ENCODE measurements at regions not wholly inside any gene's neighbourhood (a gene's known extent, or its start where the extent isn't known, plus 50 kb on each side); places are given as distances from the start of the nearest gene placed in this dataset.

DNA sequence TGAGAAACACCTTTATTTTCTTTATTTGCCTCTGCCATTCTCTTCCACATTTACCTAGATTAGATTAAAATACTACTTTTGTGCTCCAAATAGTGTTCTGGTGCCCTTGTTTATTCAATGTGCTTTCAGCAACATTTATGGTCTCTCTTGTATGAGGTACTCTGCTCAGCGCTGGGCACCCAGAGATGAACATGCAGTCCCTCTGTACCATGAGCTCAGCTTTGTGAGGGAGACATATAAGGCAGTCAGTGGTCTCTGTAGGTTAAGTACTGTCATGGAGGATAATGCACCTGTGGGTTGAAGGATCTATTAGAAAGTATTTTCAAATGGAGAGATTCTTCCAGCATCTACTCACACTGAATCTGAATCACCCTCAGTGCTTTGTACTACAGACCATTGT lies 176.5 kb downstream of the TAF11L14 start:
- H3K36me3 ChIP-seq (ENCODE audit: control insufficient read depth in 2 of 2, insufficient read depth in 1 of 2, low read length in 2 of 2): no peaks in the 10 kb centered on the region
- H3K4me1 ChIP-seq (ENCODE audit: control insufficient read depth, insufficient read depth, low read length): no peaks in the 10 kb centered on the region
- no peaks in the 10 kb centered on the region for H3K9me3 ChIP-seq (ENCODE audit: control insufficient read depth, insufficient read depth, low read depth, low read length)
- ChIA-PET POLR2A (no interaction called here), CTCF (no interaction called here)
- no peak overlapping the region for H3K27ac ChIP-seq (ENCODE audit: extremely low read depth, low read depth, low read length)
- TF ChIP-seq ZIC2 (tag by site-specific recombination; IDR thresholded peaks at IDR 0.05) (no peak), ZNF114 (tag by site-specific recombination; IDR thresholded peaks at IDR 0.05) (no peak), ZNF302 (tag by site-specific recombination; IDR thresholded peaks at IDR 0.05; ENCODE audit: low read depth) (no peak), ZNF48 (tag by site-specific recombination; IDR thresholded peaks at IDR 0.05) (no peak), SETDB1 (IDR thresholded peaks at IDR 0.05; ENCODE audit: insufficient read length, low read length) (no peak), ZXDB (tag by site-specific recombination; IDR thresholded peaks at IDR 0.05) (no peak)
- TF ChIP-seq, protein P1, sequence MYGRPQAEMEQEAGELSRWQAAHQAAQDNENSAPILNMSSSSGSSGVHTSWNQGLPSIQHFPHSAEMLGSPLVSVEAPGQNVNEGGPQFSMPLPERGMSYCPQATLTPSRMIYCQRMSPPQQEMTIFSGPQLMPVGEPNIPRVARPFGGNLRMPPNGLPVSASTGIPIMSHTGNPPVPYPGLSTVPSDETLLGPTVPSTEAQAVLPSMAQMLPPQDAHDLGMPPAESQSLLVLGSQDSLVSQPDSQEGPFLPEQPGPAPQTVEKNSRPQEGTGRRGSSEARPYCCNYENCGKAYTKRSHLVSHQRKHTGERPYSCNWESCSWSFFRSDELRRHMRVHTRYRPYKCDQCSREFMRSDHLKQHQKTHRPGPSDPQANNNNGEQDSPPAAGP (tag by site-specific recombination; IDR thresholded peaks at IDR 0.05): no peak
- no peak overlapping the region for H3K4me3 ChIP-seq (ENCODE audit: low read depth, low read length)

DNA sequence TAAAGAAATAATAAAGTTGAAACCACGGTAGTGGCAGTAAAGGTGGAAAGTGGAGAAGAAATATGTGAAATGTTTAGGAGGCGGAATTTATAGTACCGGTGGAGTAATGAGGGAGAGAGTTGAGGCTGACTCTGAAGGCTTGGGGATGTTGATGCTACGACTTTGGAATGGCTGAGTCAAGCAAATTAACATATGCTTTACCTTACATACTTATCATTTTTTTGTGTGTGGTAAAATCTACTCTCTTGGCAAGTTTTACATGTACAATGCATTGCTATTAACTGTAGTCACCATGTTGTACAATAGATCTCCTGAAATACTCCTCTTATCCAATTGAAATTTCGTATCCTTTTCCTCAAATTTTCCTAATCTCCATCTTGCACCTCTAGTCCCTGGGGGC lies 179.0 kb downstream of the TAF11L14 start:
- POLR2A ChIA-PET: no interaction called here
- CTCF ChIA-PET: no interaction called here
- no peak for TF ChIP-seq ZNF791 (tag by site-specific recombination; IDR thresholded peaks at IDR 0.05)
- no peak for TF ChIP-seq ZNF132 (tag by site-specific recombination; IDR thresholded peaks at IDR 0.05; ENCODE audit: borderline replicate concordance)
- TF ChIP-seq ZNF202 (tag by site-specific recombination; IDR thresholded peaks at IDR 0.05; ENCODE audit: borderline replicate concordance): no peak
- TF ChIP-seq ZNF239 (tag by site-specific recombination; IDR thresholded peaks at IDR 0.05): no peak
- TF ChIP-seq MZF1 (tag by site-specific recombination; IDR thresholded peaks at IDR 0.05; ENCODE audit: borderline replicate concordance): no peak
- TF ChIP-seq ZNF555 (tag by site-specific recombination; conservative IDR thresholded peaks at IDR 0.05): no peak
- TF ChIP-seq ZBTB48 (tag by site-specific recombination; IDR thresholded peaks at IDR 0.05): no peak
- TF ChIP-seq ZNF621 (tag by site-specific recombination; IDR thresholded peaks at IDR 0.05): no peak
- TF ChIP-seq BCL11B (tag by site-specific recombination; IDR thresholded peaks at IDR 0.05; ENCODE audit: low read depth): no peak
- TF ChIP-seq ZNF707 (tag by site-specific recombination; IDR thresholded peaks at IDR 0.05): no peak
- no peak for TF ChIP-seq ZBTB8A (tag by site-specific recombination; IDR thresholded peaks at IDR 0.05)
- no peak for TF ChIP-seq ZNF585B (tag by site-specific recombination; IDR thresholded peaks at IDR 0.05)
- no peak for TF ChIP-seq MYNN (tag by site-specific recombination; IDR thresholded peaks at IDR 0.05; ENCODE audit: borderline replicate concordance)
- TF ChIP-seq ZNF670 (tag by site-specific recombination; IDR thresholded peaks at IDR 0.05; ENCODE audit: low read depth): no peak
- no peak for TF ChIP-seq IKZF3 (tag by site-specific recombination; IDR thresholded peaks at IDR 0.05)
- TF ChIP-seq, protein P2, sequence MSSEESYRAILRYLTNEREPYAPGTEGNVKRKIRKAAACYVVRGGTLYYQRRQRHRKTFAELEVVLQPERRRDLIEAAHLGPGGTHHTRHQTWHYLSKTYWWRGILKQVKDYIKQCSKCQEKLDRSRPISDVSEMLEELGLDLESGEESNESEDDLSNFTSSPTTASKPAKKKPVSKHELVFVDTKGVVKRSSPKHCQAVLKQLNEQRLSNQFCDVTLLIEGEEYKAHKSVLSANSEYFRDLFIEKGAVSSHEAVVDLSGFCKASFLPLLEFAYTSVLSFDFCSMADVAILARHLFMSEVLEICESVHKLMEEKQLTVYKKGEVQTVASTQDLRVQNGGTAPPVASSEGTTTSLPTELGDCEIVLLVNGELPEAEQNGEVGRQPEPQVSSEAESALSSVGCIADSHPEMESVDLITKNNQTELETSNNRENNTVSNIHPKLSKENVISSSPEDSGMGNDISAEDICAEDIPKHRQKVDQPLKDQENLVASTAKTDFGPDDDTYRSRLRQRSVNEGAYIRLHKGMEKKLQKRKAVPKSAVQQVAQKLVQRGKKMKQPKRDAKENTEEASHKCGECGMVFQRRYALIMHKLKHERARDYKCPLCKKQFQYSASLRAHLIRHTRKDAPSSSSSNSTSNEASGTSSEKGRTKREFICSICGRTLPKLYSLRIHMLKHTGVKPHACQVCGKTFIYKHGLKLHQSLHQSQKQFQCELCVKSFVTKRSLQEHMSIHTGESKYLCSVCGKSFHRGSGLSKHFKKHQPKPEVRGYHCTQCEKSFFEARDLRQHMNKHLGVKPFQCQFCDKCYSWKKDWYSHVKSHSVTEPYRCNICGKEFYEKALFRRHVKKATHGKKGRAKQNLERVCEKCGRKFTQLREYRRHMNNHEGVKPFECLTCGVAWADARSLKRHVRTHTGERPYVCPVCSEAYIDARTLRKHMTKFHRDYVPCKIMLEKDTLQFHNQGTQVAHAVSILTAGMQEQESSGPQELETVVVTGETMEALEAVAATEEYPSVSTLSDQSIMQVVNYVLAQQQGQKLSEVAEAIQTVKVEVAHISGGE (tag by site-specific recombination; conservative IDR thresholded peaks at IDR 0.05; ENCODE audit: low read depth): no peak
- TF ChIP-seq ZNF175 (tag by site-specific recombination; IDR thresholded peaks at IDR 0.05): no peak
- TF ChIP-seq OVOL3 (tag by site-specific recombination; IDR thresholded peaks at IDR 0.05): no peak
- TF ChIP-seq, protein P1 (tag by site-specific recombination; IDR thresholded peaks at IDR 0.05): no peak
- TF ChIP-seq KLF16 (tag by site-specific recombination; IDR thresholded peaks at IDR 0.05): no peak

More for the DNA sequence above, 179.0 kb downstream of the TAF11L14 start:
- no peak overlapping the region for H3K27ac ChIP-seq (ENCODE audit: extremely low read depth, low read depth, low read length)
- no peak overlapping the region for H3K4me3 ChIP-seq (ENCODE audit: low read depth, low read length)
- H3K4me1 ChIP-seq (ENCODE audit: control insufficient read depth, insufficient read depth, low read length): no peaks in the 10 kb centered on the region
- no peaks in the 10 kb centered on the region for H3K36me3 ChIP-seq (ENCODE audit: control insufficient read depth in 2 of 2, insufficient read depth in 1 of 2, low read length in 2 of 2)
- no peaks in the 10 kb centered on the region for H3K9me3 ChIP-seq (ENCODE audit: control insufficient read depth, insufficient read depth, low read depth, low read length)

Measured in HEK293 (cell line).